ENCODE measurements at regions not wholly inside any gene's neighbourhood (a gene's known extent, or its start where the extent isn't known, plus 50 kb on each side); places are given as distances from the start of the nearest gene placed in this dataset.

DNA sequence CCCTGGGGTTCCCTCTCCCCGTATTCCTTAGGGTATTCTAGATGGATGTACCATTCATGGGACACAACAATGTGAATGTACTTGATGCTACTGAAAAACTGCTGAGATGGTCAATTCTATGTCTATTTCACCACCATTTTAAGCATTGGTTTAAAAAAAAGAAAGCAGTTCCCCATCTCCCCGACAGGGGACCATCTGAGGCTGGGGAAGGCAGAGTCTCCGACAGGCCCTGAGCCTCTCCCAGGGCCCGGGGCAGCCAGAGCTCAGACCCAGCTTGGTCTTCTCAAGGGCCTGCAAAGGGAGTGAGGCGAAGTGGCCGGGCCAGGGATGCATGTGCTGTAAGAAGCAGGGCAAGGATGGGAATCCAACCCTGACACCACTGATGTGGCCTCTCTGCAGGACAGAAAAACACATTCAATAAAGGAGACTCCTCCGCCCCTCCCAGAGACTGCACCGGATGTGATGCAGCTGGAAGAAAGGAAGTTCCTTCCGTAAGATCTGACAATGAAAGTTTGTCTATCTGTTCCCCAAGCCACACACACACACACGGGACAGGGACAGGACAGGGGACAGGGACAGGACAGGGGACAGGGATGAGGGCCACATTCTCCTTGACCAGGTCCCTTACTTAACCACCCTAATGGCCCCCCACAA, 234.1 kb downstream of the BCL11B start:
- no peak for DNase-seq (ENCODE audit: low spot score)

GRCh38 chr14:99038431-99038820, 233.6 kb downstream of the BCL11B start:
- no peak for DNase-seq (ENCODE audit: low spot score)

- no peak for DNase-seq (ENCODE audit: low spot score)
Measured at GRCh38 chr14:99039331-99040041, 232.5 kb downstream of the BCL11B start.

DNA sequence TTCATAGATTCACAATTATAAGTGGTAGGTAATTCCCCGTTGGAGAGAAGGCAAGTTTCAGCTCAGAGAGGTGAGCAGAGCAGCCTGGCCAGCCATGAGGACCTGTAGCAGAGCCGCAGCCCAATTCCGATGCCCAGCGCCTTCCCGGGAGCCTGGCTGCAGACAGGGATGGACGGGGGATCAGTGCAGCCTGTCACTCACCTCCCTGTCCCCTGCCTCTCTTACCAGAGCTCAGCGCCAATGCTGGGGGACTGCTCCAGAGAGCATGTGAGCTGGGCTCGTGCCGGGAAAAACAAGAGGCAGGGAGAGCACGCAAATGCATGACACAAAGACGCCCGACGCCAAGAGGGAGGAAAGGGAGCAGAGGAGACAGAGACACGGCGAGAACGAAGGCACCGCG, 231.9 kb downstream of the BCL11B start:
- no peak for DNase-seq (ENCODE audit: low spot score)

DNA sequence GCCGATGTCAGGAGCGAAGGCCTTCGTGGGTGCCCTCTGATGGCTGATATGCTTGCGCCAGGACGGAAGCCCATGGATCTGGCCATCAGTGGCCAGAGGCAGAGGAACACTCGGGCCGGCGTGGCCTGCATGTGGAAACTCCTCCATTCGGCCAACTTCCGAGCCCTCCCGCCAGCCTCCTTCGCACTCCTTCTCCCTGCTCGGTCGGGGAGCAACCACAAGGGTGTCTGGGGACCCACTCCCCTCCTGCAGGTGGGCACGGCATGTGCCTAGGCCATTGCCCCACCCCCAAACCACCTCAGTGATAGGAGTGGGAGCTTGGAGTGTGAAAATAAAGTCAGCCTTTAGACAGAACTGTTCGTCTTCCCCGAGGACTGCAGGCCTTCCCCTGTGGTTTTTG, 231.3 kb downstream of the BCL11B start:
- DNase-seq (ENCODE audit: low spot score), result no peak

DNA sequence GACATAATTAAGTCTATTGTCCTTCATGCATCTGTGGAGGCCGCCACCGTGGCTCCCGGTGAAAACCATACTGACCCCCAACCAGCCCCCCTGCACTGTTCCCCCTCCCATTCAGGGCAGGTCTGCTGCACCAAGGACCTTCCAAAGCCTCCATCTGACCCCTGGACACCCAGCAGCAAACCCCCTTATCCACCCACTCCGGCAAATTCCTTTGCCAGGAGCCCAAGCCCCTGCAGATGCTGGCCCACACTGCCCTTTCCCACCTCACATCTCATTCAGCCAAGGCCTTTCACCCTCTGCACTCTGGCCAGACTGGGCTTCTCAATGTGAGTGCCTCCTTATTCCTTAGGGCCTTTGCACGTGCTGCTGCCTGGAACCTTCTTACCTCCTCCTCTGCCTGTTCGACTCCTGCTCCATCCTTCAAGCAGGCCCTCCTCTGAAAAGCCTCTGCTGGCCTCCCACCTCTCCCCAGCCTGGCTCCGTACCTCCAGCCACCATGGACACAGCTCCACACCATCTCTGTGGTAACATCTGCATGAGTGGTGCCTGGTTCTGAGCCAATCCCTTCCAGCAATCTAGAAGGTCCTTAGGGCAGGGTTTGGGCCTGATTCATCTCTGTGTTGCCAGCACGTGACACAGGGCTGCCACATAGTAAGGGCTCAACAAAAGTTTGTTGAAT, 230.7 kb downstream of the BCL11B start:
- DNase-seq (ENCODE audit: low spot score), result no peak

- no peak for DNase-seq (ENCODE audit: low spot score)
Measured at GRCh38 chr14:99041820-99042174, 230.2 kb downstream of the BCL11B start.

DNA sequence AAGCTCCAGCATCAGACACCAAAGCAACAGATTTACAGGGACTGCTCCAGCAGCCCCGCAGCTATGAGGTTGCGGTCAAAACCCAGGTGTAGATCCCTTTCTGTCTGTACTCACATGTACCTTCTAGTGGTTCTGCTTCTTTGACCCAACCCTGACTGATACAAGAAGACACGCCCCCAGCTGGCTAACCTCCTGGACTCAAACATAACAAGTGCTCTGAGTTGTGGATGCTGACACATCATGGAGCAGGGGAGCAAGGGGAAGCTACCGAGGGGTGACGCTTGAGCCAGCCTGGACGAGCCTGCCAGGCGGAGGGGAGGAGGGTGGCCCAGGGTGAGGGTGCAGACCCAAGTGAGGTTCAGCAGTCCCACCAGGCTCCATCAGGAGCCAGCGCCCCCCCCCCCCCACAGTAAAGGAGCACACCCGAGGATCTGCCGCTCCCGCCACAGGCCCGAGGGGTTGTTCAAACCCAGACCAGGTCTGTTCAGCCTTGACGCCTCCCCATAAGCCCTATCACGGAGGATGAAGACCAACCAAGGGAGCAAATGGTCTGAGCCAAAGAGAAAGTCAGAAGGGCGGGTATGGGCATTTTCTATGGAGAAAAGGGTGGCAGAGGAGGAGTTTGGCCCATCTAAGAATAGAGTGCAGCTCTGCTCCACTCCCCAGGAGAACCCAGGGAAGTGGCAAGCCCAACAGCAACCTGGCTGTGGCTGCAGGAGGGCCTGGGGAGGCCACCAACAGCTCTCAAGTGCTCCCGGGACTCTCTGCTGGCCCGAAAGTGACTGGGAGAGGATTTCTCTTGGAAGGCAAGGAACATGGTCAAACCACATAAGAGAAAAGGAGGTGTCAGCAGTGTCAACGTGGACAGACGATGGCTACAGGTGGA, 229.4 kb downstream of the BCL11B start:
- DNase-seq (ENCODE audit: low spot score), result no peak

DNA sequence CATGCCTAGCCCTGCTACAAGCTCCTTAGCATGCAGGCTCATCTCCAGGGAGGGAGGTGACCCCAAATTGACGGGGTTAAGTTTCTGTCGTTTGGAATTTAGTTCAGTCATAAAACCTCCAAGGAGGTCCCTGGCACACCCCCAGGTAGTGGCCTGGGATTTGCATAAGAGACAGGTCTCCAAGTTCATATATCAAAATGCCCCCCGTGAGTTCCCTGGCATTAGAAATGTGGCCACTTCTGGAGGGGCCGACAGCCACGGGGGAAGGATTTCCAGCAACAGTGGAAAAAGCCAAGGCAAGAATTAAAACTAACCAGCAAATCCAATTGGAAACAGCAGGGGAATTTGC, 228.8 kb downstream of the BCL11B start:
- DNase-seq (ENCODE audit: low spot score), result no peak

DNA sequence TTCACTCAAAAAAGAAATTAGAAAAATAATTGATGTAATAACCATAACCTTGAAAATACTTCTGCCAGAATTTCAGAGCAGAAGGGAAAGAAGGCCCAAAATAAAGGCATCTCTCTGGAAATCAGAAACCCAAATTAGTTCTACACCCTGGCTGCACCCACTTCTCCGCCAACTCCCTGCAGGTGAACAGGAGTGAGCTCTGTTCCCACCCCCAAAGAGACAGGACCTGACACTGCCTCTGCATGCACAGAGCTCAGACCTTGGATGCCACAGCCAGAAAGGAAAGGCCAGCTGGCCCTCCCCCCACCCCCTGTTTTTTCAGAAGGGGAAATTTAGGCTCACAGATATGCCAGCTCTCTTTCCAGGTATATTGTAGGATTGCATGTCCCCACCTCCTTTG, 228.2 kb downstream of the BCL11B start:
- DNase-seq (ENCODE audit: low spot score), result peak; percentile 72

DNA sequence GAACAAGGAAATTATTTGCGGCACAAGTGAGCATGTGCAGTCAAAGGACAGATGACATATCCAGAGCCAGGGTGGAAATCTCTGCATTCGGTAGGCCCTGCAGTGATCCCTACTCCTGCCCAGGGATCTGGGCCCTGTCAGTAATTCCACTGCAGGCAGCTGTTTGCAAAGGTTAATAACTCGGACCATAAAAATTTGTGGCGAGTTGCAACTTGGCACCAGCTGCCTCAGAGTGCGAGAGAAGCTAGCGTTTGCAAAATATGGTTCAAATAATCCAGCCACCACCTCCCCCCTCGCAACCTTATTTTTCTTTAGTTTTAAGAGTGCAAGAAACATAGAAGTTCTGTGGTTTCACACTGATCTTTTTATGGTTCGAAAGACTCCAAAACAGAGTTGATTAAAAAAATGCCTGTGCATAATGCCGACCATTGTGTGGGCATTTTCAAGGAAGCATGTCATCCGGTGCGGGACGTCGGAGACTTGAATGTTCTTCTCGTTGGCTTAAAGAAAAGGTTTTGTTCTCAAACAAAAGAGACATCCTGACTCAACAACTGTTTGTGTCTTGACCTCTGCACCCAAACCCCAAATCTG, 224.5 kb downstream of the BCL11B start:
- no peak for DNase-seq (ENCODE audit: low spot score)

GRCh38 chr14:99050309-99050708, 221.7 kb downstream of the BCL11B start:
- DNase-seq (ENCODE audit: low spot score), result peak; percentile 41

- no peak for DNase-seq (ENCODE audit: low spot score)
Measured at GRCh38 chr14:99052467-99052866, 219.5 kb downstream of the BCL11B start.

DNA sequence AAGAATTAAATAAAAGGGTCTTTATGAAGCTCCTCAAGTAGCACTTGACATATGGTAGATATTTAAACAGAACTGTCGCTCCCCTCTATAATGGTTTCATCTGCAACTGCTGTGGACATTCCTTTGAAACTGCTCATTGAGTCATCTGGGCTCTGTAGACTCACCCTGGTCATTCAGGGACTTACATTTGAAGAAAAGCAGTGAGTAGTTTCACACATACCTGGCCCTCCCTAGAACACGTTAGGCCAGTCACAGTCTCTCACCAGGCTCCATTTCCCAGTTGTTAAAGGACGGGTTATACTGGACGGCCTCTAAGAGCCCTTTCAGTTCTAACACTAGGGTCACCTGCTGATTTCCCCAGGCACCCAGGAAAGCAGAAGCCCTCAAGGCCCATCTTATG, 217.0 kb downstream of the BCL11B start:
- DNase-seq (ENCODE audit: low spot score), result no peak

DNA sequence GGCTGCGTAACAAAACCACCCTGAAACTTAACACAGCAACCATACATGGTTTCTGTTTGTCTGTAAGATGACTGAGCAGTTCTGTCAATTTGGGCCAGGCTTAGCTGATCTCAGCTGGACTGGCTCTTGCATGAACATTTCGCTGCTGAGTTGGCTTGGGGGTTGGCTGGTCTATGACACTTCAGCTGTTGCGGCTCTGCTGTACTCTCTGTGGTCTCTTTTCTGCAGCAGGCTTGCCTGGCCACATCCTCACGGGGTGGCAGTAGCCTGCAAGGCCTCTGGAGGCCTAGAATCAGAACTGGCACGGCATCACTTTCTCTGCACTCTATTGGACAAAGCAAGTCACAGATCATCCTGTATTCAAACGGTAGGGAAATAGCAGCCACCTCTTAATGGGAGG, 216.2 kb downstream of the BCL11B start:
- no peak for DNase-seq (ENCODE audit: low spot score)

DNA sequence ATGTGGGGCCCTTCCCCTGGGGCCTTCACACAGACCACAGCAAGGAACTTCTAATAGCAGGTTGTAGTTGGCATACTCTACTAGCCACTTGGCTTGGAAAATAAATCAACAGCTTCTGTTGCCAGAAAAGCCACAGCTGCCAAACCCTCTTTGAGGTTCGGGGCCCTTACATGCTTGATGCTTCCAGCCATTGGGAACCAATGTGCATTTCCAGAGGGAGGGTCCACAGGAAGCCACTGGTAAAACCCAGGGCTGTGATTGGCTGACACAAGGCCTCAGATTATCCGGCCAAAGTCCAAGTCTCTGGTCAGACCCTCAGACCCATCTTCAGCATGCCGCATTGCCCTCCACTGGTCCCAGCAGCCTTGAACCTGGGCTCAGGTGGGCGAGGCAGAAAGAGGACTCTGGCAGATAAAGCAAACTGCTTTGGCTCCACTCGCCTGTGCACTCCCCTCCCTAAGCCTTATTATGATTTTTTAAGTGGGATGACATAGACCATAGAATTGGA, 214.4 kb downstream of the BCL11B start:
- DNase-seq (ENCODE audit: low spot score), result no peak

- DNase-seq (ENCODE audit: low spot score), result no peak
Measured at GRCh38 chr14:99058542-99058941, 213.5 kb downstream of the BCL11B start.

DNA sequence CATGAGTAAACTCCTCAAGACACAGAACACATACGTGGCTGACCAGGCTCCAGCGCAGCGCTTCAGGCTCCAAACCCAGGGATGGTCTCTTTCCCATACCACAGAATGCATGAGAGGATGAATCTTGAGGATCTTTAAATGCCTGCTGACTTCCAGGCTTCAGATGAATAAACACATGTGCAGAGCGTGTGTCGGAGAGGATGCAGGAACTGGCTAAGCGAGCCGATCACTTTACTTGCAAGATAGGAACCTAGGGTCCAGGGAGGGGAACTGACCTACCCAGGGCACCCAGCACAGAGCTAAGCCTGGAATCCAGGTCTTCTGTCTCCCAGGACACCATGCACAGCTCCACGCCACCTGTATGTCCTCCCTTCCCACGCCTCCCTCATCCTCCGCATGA, 209.8 kb downstream of the BCL11B start:
- DNase-seq (ENCODE audit: low spot score), result no peak

DNA sequence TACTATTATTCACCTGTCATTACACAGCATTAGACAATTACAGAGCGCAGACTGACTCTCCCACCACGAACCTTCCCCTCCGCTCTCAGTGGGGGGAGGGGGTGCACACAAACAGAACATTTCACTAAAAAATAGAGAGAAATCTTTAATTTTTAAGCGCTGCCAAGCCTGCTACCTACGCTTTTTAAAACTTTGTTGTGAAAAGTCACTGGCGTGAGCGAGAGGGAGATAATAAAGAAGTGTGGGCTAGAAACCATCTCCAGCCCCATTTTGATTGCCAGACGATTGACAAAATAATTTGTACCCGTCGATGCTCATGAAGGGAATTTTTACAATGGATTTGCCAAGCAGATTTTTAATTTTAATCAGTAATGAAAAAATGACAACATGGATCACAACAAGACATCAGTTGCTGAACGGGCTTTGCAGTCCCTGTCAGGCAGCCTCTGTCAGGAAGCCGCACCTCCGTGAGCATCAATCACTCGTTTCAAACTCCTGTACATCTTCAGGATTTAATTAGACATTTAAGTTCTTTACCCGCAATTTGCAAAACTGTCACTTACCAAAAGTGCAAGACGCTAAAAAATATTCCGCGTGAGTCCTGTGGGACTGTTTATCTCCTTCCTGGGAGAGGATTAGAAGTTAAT, 209.1 kb downstream of the BCL11B start:
- DNase-seq (ENCODE audit: low spot score), result peak; percentile 73

- no peak for DNase-seq (ENCODE audit: low spot score)
Measured at GRCh38 chr14:99063620-99064225, 208.3 kb downstream of the BCL11B start.
